Dendritic cell treated with granulocyte-macrophage colony-stimulating factor and Interleukin-4, amounts not matched to agents 40 ng/mL and 50 ng/mL, for 4 days (primary cell): ENCODE measurements at regions not wholly inside any gene's neighbourhood (a gene's known extent, or its start where the extent isn't known, plus 50 kb on each side); places are given as distances from the start of the nearest gene placed in this dataset.
A peak's percentile ranks its signal among the peaks of the same experiment; 100 is the strongest.

Experiments
- H3K27ac Mint-ChIP-seq: one replicate; pipeline ENCODE4 v1.8.0; 2022; ENCODE audit warnings: mild to moderate bottlenecking, mixed read lengths
- H3K27me3 Mint-ChIP-seq: one replicate; pipeline ENCODE4 v1.8.0; 2022; ENCODE audit warnings: mild to moderate bottlenecking, mixed read lengths
- H3K36me3 Mint-ChIP-seq: one replicate; pipeline ENCODE4 v1.8.0; 2022; ENCODE audit warnings: low read depth, mixed read lengths
- H3K4me1 Mint-ChIP-seq: one replicate; pipeline ENCODE4 v1.8.0; 2022; ENCODE audit warnings: low read depth, mixed read lengths
- H3K4me3 Mint-ChIP-seq: one replicate; pipeline ENCODE4 v1.8.0; 2022; ENCODE audit warnings: mild to moderate bottlenecking, moderate library complexity, mixed read lengths
- H3K9me3 Mint-ChIP-seq: one replicate; pipeline ENCODE4 v1.8.0; 2022; ENCODE audit warnings: mixed read lengths
- intact Hi-C: fragments of 100-400 bp; cut with micrococcal nuclease; formaldehyde crosslinking; loops from one replicate; pipeline ENCODE4 v1.15.0; 2022

GRCh38 chr5:91219803-91220371 is 163.2 kb downstream of the ARRDC3 start:
- peaks cover 29% of the 10 kb centered on the region for H3K4me1 Mint-ChIP-seq

GRCh38 chr5:91219091-91219802 is 163.9 kb downstream of the ARRDC3 start:
- H3K9me3 Mint-ChIP-seq, result peaks cover 9% of the 10 kb centered on the region
- peaks cover 29% of the 10 kb centered on the region for H3K4me1 Mint-ChIP-seq
- no peaks in the 10 kb centered on the region for H3K36me3 Mint-ChIP-seq
- H3K27ac Mint-ChIP-seq, result peak overlapping the region; percentile 84
- intact Hi-C loops, result loop anchor here (10.0 kb wide), 1 partner anchor 166 kb away; the partner anchor contains the start of gene ARRDC3
- no peaks in the 10 kb centered on the region for H3K27me3 Mint-ChIP-seq
- H3K4me3 Mint-ChIP-seq, result peak overlapping the region; percentile 26

More at GRCh38 chr5:91219803-91220371, 163.2 kb downstream of the ARRDC3 start:
- Mint-ChIP-seq H3K9me3 (peaks cover 9% of the 10 kb centered on the region), H3K4me3 (no peak overlapping the region), H3K36me3 (no peaks in the 10 kb centered on the region), H3K27me3 (no peaks in the 10 kb centered on the region), H3K27ac (peak overlapping the region; percentile 84)
- intact Hi-C loops, result loop anchor here (10.0 kb wide), 1 partner anchor 165 kb away; the partner anchor contains the start of gene ARRDC3

DNA sequence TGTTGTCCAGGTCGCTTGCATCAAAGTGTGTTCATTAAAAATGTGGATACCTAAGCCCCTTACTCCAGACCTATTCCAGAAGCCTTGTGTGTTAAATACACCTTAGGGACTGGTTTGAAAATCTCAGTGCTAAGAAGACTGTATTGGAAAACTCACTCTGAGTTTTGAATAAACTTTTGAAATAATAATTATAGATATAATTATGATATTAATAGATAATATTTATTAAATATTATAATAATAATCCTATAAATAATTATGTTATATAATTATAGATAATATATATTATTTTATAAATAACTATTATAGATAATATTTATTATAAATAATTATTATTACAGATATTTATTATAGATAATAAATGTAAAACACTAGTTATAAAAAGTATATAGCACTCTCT is 165.3 kb downstream of the ARRDC3 start:
- intact Hi-C loops, result loop anchor here (10.0 kb wide), 1 partner anchor 167 kb away; the partner anchor contains the start of gene ARRDC3
- Mint-ChIP-seq H3K4me3 (no peak overlapping the region), H3K36me3 (no peaks in the 10 kb centered on the region), H3K9me3 (peaks cover 9% of the 10 kb centered on the region), H3K27ac (no peak overlapping the region), H3K4me1 (peaks cover 29% of the 10 kb centered on the region), H3K27me3 (no peaks in the 10 kb centered on the region)

DNA sequence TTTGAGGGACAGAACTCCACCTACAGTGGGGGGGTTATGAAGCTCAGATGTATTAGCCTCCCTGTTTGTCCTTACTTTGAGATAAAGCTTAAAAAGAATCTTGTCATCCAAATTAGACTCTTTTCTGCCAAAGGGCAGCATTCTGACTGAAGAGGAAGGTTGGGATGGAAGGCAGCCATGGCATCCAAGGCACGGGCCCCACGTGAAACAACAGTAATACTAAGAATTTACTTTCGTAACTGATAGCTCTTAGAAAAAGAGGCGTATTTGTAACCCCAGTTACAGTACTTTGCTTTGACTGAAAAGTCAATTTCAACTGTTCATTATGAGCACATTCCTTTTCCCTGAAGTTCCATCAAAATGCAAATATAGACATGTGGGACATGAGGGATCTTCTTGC is 168.5 kb downstream of the ARRDC3 start:
- Mint-ChIP-seq H3K9me3 (peaks cover 9% of the 10 kb centered on the region), H3K4me3 (no peak overlapping the region), H3K4me1 (peaks cover 23% of the 10 kb centered on the region), H3K27ac (no peak overlapping the region), H3K36me3 (no peaks in the 10 kb centered on the region), H3K27me3 (no peaks in the 10 kb centered on the region)
- intact Hi-C loops, result loop anchor here (10.0 kb wide), 1 partner anchor 170 kb away; the partner anchor contains the start of gene ARRDC3
